Ovary (tissue), 3 donors: ENCODE measurements at regions not wholly inside any gene's neighbourhood (a gene's known extent, or its start where the extent isn't known, plus 50 kb on each side); places are given as distances from the start of the nearest gene placed in this dataset.

Experiments
- POLR2A ChIP-seq: fragments of 450-650 bp; IDR thresholded peaks from one replicate; pipeline ENCODE4 v1.6.1; 2017; ENCODE audit warnings: antibody characterized with exemption, mild to moderate bottlenecking, moderate library complexity
- TF ChIP-seq, protein P1 (sequence below), 3 donors: fragments of 450-650 bp in 2 of 3; fragments of 200-600 bp in 1 of 3; IDR thresholded peaks; one replicate each; pipeline versions ENCODE4 v1.5.1 to v1.8.0; 2016 to 2022; ENCODE audit warnings: antibody characterized with exemption in 3 of 3, mild to moderate bottlenecking in 1 of 3
- donor health status: DM: no; HTN: no; CAD: no.

DNA sequence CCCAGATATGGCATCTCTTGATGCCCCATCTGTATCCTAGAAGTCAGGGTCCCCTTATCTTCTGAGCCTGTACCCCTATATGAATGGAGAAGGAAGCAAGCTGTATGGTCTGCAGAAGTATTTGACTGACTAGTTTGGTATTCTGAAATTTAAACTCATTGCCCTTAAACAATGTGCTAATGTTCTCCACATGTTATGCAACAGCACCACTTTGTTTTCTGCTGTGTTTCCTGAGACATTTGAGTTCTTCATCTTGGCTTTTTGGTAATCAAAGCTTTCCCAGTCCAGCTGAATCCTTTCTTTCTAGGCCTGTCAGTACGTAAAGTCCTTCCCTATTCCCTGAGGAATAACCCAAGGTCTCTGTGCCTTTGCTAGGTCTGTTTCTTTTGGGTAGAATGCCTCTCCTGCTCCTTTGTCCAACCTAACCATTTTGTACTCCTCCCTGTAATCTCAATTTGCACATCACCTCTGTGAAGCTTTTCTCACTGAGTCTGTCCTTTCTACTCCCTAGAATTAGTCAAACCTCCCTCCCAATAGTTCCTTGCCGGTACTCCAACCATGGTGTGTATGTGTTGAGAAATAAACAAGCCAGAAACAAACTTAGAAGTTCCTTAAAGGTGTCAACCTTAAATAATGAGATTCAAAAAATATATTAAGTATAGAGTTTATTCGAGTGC, 72.1 kb upstream of the HSPB3 start:
- no peak for TF ChIP-seq POLR2A
- TF ChIP-seq, protein P1, sequence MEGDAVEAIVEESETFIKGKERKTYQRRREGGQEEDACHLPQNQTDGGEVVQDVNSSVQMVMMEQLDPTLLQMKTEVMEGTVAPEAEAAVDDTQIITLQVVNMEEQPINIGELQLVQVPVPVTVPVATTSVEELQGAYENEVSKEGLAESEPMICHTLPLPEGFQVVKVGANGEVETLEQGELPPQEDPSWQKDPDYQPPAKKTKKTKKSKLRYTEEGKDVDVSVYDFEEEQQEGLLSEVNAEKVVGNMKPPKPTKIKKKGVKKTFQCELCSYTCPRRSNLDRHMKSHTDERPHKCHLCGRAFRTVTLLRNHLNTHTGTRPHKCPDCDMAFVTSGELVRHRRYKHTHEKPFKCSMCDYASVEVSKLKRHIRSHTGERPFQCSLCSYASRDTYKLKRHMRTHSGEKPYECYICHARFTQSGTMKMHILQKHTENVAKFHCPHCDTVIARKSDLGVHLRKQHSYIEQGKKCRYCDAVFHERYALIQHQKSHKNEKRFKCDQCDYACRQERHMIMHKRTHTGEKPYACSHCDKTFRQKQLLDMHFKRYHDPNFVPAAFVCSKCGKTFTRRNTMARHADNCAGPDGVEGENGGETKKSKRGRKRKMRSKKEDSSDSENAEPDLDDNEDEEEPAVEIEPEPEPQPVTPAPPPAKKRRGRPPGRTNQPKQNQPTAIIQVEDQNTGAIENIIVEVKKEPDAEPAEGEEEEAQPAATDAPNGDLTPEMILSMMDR (IDR thresholded peaks at IDR 0.05), result no peak
